ENCODE measurements at regions not wholly inside any gene's neighbourhood (a gene's known extent, or its start where the extent isn't known, plus 50 kb on each side); places are given as distances from the start of the nearest gene placed in this dataset.
"Not testable (repeated sequence)": the region's sequence is repeated elsewhere in the genome, so short reads cannot be mapped to it uniquely, and the experiment has no call there.

GRCh38 chr10:23512355-23513058 lies 73.6 kb downstream of the OTUD1 start:
- Histone ChIP-seq H3K36me3 (ENCODE audit: control insufficient read depth in 2 of 2, extremely low read depth in 1 of 2, insufficient read depth in 2 of 2, low read length in 2 of 2) (no peaks in the 10 kb centered on the region), H2AFZ (ENCODE audit: low read depth, low read length) (no peak overlapping the region), H3K27me3 (ENCODE audit: control insufficient read depth in 2 of 2, insufficient read depth in 2 of 2, low read length in 2 of 2) (no peaks in the 10 kb centered on the region), H3K4me1 (ENCODE audit: control insufficient read depth, extremely low read depth, insufficient read depth, low read length) (no peaks in the 10 kb centered on the region), H3K4me3 (replicated peaks in 1 of 3; ENCODE audit: insufficient read depth in 1 of 3, low read depth in 1 of 3, low read length in 3 of 3) (no peak overlapping the region), H3K9me3 (replicated peaks; ENCODE audit: control insufficient read depth, insufficient read depth, low read length) (no peaks in the 10 kb centered on the region), H3K79me2 (ENCODE audit: control insufficient read depth, insufficient read depth, low read length) (no peaks in the 10 kb centered on the region), H4K20me1 (replicated peaks; ENCODE audit: control insufficient read depth, extremely low read depth, insufficient read depth, low read length) (no peaks in the 10 kb centered on the region), H3K4me2 (ENCODE audit: insufficient read depth, low read length) (no peak overlapping the region), H3K9ac (replicated peaks; ENCODE audit: extremely low read depth, insufficient read depth, low read length) (no peak overlapping the region), H3K27ac (ENCODE audit: insufficient read depth, low read depth, low read length) (no peak overlapping the region), H3K9me1 (replicated peaks; ENCODE audit: control insufficient read depth, extremely low read depth, insufficient read depth, low read length) (no peaks in the 10 kb centered on the region)
- no peak for FAIRE-seq
- ChIA-PET POLR2A (no interaction called here), CTCF (interaction anchor here (1.2 kb wide), 1 partner anchor 198 kb away, joined by 4 read pairs; no protein-coding TSS in a partner anchor)
- dilution Hi-C loops (cut with MboI; ENCODE audit: extremely low pct_ligation_motif_present, low sequenced_read_pairs) (no loop called here), intact Hi-C loops (cut with micrococcal nuclease) (no loop called here)
- BruUV-seq (replicated peaks) = no TSS peak
- DNase-seq (ENCODE audit: low read depth, low spot score) = no peak
- TF ChIP-seq POLR2A (IDR thresholded peaks at IDR 0.05; ENCODE audit: low read depth, low read length) = no peak
- no peak for TF ChIP-seq FOS (IDR thresholded peaks at IDR 0.05; ENCODE audit: borderline replicate concordance, insufficient read depth, low read length)
- no peak for TF ChIP-seq MYC (IDR thresholded peaks at IDR 0.05; ENCODE audit: low read depth, low read length)

- H3K27ac ChIP-seq (ENCODE audit: insufficient read depth, low read depth, low read length); H3K27me3 ChIP-seq (ENCODE audit: control insufficient read depth in 2 of 2, insufficient read depth in 2 of 2, low read length in 2 of 2); BruUV-seq (replicated peaks); FAIRE-seq; H3K9ac ChIP-seq (replicated peaks; ENCODE audit: extremely low read depth, insufficient read depth, low read length); DNase-seq (ENCODE audit: low read depth, low spot score); H3K4me3 ChIP-seq (replicated peaks in 1 of 3; ENCODE audit: insufficient read depth in 1 of 3, low read depth in 1 of 3, low read length in 3 of 3); H3K9me3 ChIP-seq (replicated peaks; ENCODE audit: control insufficient read depth, insufficient read depth, low read length); POLR2A ChIA-PET; H3K4me1 ChIP-seq (ENCODE audit: control insufficient read depth, extremely low read depth, insufficient read depth, low read length); H2AFZ ChIP-seq (ENCODE audit: low read depth, low read length); H4K20me1 ChIP-seq (replicated peaks; ENCODE audit: control insufficient read depth, extremely low read depth, insufficient read depth, low read length); H3K79me2 ChIP-seq (ENCODE audit: control insufficient read depth, insufficient read depth, low read length); dilution Hi-C loops (cut with MboI; ENCODE audit: extremely low pct_ligation_motif_present, low sequenced_read_pairs); intact Hi-C loops (cut with micrococcal nuclease); H3K9me1 ChIP-seq (replicated peaks; ENCODE audit: control insufficient read depth, extremely low read depth, insufficient read depth, low read length); H3K36me3 ChIP-seq (ENCODE audit: control insufficient read depth in 2 of 2, extremely low read depth in 1 of 2, insufficient read depth in 2 of 2, low read length in 2 of 2); H3K4me2 ChIP-seq (ENCODE audit: insufficient read depth, low read length): not testable (repeated sequence)
- CTCF ChIA-PET = interaction anchor here (1.2 kb wide), 1 partner anchor 199 kb away, joined by 4 read pairs; no protein-coding TSS in a partner anchor
These were observed 74.7 kb downstream of the OTUD1 start for GRCh38 chr10:23513621-23514020.
